HG03103 (cell line): ENCODE measurements at regions not wholly inside any gene's neighbourhood (a gene's known extent, or its start where the extent isn't known, plus 50 kb on each side); places are given as distances from the start of the nearest gene placed in this dataset.
"Not testable (repeated sequence)": the region's sequence is repeated elsewhere in the genome, so short reads cannot be mapped to it uniquely, and the experiment has no call there.

Experiments used
- ATAC-seq: cut with Tn5 transposase; IDR thresholded peaks from one replicate; pipeline ENCODE4 v1.9.1; 2021; ENCODE audit warnings: low read depth; ENCODE audit not compliant: unreplicated experiment

GRCh38 chr9:95592931-95593330 is 76.2 kb upstream of the PTCH1 start:
- no peak for ATAC-seq

GRCh38 chr9:95588724-95589588 is 72.2 kb upstream of the PTCH1 start:
- ATAC-seq: no peak

- no peak for ATAC-seq
Observed at GRCh38 chr9:95587021-95587964, 70.5 kb upstream of the PTCH1 start.

GRCh38 chr9:95586326-95586725 is 69.6 kb upstream of the PTCH1 start:
- no peak for ATAC-seq

GRCh38 chr9:95585824-95586223 is 69.1 kb upstream of the PTCH1 start:
- no peak for ATAC-seq

- ATAC-seq: no peak
Observed at GRCh38 chr9:95584176-95584575, 67.4 kb upstream of the PTCH1 start.

GRCh38 chr9:95581900-95582299 is 65.1 kb upstream of the PTCH1 start:
- no peak for ATAC-seq

GRCh38 chr9:95580812-95581761 is 64.3 kb upstream of the PTCH1 start:
- ATAC-seq: no peak

GRCh38 chr9:95574866-95575553 is 58.2 kb upstream of the PTCH1 start:
- no peak for ATAC-seq

GRCh38 chr9:95574176-95574575 is 57.4 kb upstream of the PTCH1 start:
- no peak for ATAC-seq

- no peak for ATAC-seq
Observed at GRCh38 chr9:95573463-95573862, 56.7 kb upstream of the PTCH1 start.

GRCh38 chr9:95572381-95573151 is 55.8 kb upstream of the PTCH1 start:
- ATAC-seq: no peak

- ATAC-seq: no peak
Observed at GRCh38 chr9:95570646-95571045, 53.9 kb upstream of the PTCH1 start.

- no peak for ATAC-seq
Observed at GRCh38 chr9:95570150-95570549, 53.4 kb upstream of the PTCH1 start.

GRCh38 chr9:95568735-95569134 is 52.0 kb upstream of the PTCH1 start:
- ATAC-seq: not testable (repeated sequence)
